NT2/D1 (cell line): ENCODE measurements at regions not wholly inside any gene's neighbourhood (a gene's known extent, or its start where the extent isn't known, plus 50 kb on each side); places are given as distances from the start of the nearest gene placed in this dataset.

Experiments used
- SUZ12 ChIP-seq: IDR thresholded peaks from 2 replicates; pipeline ENCODE4 v1.6.1; 2011; ENCODE audit not compliant: insufficient read length, insufficient read depth; ENCODE audit errors: extremely low read depth
- YY1 ChIP-seq: IDR thresholded peaks from 2 replicates; pipeline ENCODE4 v1.6.1; 2011; ENCODE audit not compliant: insufficient read length, insufficient read depth
- ZNF274 ChIP-seq: IDR thresholded peaks from 2 replicates; pipeline ENCODE4 v1.6.1; 2011; ENCODE audit warnings: mild to moderate bottlenecking, low read depth, low read length

- TF ChIP-seq ZNF274 (no peak), YY1 (no peak), SUZ12 (no peak)
These were observed 107.5 kb upstream of the FSHR start for GRCh38 chr2:49261781-49262180.
